HG02943 (cell line): ENCODE measurements at regions not wholly inside any gene's neighbourhood (a gene's known extent, or its start where the extent isn't known, plus 50 kb on each side); places are given as distances from the start of the nearest gene placed in this dataset.

Source experiments
- ATAC-seq: cut with Tn5 transposase; IDR thresholded peaks from one replicate; pipeline ENCODE4 v1.9.1; 2021; ENCODE audit warnings: mild to moderate bottlenecking, low read depth, moderate library complexity; ENCODE audit not compliant: unreplicated experiment

- no peak for ATAC-seq
These were observed 77.9 kb upstream of the UQCRFS1 start for GRCh38 chr19:29290853-29291252.

DNA sequence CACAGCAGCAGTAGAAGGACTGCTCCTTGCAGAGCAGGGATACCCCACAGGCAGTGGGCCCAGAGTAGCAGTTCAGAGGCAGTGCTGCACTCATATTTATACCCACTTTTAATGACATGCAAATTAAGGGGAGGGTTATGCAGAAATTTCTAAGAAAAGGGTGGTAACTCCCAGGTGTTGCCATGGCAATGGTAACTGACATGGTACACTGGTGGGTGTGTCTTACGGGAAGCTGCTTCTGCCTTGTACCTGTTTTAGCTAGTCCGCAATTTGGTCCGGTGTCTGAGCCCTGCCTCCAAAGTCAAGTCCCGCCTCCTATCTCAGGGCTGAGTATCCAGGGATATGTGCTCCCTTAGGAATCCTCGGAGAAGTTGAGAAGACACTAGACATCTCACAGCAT lies 79.2 kb upstream of the UQCRFS1 start:
- no peak for ATAC-seq

- ATAC-seq, result no peak
These were observed 79.6 kb upstream of the UQCRFS1 start for GRCh38 chr19:29292562-29292961.

- ATAC-seq, result no peak
These were observed 80.3 kb upstream of the UQCRFS1 start for GRCh38 chr19:29293292-29293691.

DNA sequence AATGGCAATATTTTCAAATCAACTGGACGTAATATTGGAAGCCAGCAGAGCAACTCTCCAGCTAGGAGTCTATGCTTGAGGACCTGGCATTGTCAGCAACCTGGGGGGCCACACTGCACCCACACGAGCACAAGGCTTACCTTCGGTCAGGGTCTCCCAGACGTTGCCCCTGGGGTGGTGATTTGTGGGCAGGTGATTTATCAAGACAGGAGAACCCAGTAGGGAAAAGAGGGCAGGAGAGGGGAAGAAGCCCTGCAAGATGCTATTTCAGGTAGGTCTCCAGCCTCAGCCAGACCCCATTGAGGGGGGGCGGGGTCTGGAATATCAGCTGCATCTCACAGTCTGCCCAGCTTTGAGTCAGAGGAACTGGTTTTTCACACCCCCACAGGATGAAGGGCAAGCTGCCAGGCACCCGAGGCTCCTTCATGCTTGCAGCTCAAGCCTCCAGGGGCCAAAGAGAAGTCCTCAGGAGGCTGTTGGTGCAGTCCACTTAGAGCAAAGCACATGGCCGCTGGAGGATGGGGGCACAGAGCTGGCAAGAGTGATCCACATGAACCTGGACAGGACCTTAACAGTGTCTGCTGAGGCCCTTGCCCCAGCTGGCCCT lies 80.9 kb upstream of the UQCRFS1 start:
- ATAC-seq, result no peak

DNA sequence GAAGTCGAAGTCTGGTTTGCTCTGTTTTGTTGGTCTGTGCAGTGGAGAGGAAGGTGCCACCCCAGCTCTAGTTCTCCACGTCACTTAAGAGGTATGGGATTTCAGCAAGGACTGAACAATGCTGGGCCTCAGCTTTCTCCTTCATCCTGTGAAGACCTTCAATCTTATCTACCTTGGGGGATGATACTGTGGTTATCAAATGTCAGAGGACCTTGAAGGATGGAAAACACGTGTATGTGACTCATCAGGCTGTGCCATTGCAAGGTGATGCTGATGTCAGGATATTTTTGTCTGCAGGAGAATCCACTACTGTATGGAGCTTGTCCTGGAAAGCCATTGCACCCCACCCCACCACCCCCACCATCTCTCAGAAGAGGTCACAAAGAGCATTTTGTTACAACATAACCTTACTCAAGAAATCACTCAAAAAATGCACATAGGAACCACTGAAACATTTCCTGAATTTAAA lies 81.4 kb upstream of the UQCRFS1 start:
- ATAC-seq, result no peak

GRCh38 chr19:29295285-29295684 lies 82.3 kb upstream of the UQCRFS1 start:
- no peak for ATAC-seq

- ATAC-seq, result no peak
These were observed 84.4 kb upstream of the UQCRFS1 start for GRCh38 chr19:29297381-29297780.

GRCh38 chr19:29299416-29300380 lies 86.7 kb upstream of the UQCRFS1 start:
- no peak for ATAC-seq

GRCh38 chr19:29302002-29302928 lies 89.3 kb upstream of the UQCRFS1 start:
- ATAC-seq, result no peak

GRCh38 chr19:29303069-29303718 lies 90.2 kb upstream of the UQCRFS1 start:
- ATAC-seq, result no peak

DNA sequence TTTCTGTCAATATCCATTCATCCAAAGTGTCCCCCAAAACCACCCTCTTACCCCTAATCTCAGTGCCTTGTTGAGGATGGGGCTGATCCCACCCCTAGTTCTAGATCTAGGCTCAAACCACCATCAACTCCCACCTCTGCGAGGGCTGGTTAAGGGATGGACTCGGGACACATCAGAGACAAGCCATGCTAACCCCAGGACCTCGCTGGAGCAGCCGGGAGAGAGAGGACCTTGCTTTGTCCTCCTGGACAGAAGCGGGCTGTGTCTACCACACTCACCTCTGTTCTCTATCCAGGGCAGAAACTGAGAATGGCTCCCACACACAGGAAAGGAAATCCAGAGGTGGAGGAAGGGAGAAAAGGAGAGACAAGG lies 90.8 kb upstream of the UQCRFS1 start:
- ATAC-seq, result no peak

GRCh38 chr19:29305268-29305667 lies 92.3 kb upstream of the UQCRFS1 start:
- ATAC-seq, result no peak

- no peak for ATAC-seq
These were observed 96.1 kb upstream of the UQCRFS1 start for GRCh38 chr19:29308977-29309590.

DNA sequence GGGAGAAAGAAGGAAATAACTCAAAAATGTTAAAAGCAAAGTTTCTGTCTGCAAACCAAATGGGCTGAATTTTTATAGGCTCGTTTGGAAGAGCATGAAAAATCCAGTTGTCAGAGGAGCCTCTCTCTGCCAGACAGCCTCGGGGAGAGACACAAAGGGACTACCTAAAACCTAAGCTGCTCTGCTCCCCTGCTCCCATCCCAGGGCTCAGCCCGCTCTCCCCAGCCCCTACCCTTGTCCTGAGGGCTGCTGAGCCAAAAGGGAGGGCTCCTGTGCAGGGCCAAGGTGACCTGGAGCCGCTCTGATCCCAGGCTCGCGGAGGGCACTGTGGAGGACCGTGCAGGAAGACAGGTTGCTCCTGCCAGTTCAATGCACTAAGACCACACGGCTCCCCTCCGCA lies 96.7 kb upstream of the UQCRFS1 start:
- no peak for ATAC-seq

GRCh38 chr19:29311191-29311790 lies 98.3 kb upstream of the UQCRFS1 start:
- no peak for ATAC-seq

GRCh38 chr19:29315556-29316190 lies 102.7 kb upstream of the UQCRFS1 start:
- no peak for ATAC-seq

DNA sequence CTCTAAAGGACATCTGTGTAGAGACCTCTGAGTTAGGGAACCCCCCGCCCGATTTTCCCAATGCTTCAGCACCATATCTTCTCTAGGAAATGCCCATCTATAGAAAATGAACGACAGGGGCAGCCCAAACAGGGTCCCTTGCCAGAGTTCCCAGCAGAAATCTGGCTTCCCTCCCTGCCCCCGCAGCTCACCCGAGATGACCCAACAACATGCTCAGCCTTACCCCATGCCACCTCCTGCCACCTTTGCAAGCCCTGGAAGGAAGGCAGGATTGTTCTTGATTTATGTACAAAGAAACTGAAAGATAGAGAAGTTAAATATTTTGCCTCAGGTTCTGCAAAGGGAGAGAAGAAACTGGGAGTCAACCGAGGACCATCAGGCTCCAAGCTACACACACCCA lies 105.6 kb upstream of the UQCRFS1 start:
- no peak for ATAC-seq

DNA sequence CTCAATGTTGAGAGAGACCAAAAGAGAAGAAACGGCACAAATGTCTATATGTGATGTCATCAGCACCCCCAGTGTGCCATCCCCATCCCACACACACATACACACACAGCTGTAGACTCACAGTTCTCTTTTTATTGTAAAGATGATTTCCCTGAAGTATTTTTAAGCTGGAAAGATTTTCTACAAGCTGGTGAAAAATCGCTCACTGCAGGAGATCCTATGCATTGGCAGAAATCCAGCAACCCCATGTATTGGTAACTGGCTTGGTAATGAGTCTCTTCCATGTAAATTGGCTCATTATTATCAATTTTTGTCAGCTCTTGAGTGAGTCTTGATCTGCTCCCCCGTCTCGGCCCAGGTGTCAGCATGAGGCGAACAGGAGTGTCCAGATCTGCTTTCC lies 107.1 kb upstream of the UQCRFS1 start:
- no peak for ATAC-seq
